ENCODE measurements at regions not wholly inside any gene's neighbourhood (a gene's known extent, or its start where the extent isn't known, plus 50 kb on each side); places are given as distances from the start of the nearest gene placed in this dataset.

GRCh38 chr9:14515049-14515448, 178.2 kb downstream of the ZDHHC21 start:
- no peak for TF ChIP-seq CTCF (IDR thresholded peaks at IDR 0.05)
- TF ChIP-seq POLR2A (IDR thresholded peaks at IDR 0.05): no peak
- TF ChIP-seq EP300 (IDR thresholded peaks at IDR 0.05): no peak
- no peak for TF ChIP-seq POLR2AphosphoS5 (IDR thresholded peaks at IDR 0.05)
